M059J (cell line): ENCODE measurements at regions not wholly inside any gene's neighbourhood (a gene's known extent, or its start where the extent isn't known, plus 50 kb on each side); places are given as distances from the start of the nearest gene placed in this dataset.

Source experiments
- DNase-seq: peaks from one replicate; pipeline ENCODE4 v3.0.0-alpha.2; 2012; ENCODE audit warnings: low read depth

DNA sequence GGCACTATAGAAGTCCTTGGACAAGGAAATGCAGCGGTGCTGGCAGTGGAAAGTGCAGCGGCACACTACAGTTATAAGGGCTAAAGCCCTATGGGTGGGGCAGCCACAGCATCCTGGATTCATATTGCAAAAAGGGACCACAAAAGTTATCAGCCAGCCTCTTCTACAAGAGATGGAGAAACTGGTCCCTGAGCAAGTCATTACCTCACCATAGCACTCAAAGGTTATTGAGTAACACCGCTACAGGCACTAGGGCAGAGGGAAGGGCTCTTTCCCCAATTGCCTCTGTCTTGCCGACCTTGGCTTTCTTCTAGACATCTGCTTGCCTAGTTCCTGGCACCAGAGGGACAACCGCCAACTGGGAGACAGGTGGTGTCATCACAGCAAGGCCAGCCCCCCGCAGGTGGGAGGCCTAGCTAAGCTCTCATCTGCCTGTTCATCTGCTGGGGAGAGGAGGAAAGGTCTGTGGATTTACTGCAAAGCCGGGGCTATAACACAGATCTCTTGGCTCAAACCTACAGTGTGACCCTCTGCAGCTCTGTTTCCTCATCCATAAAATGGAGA, 600.0 kb downstream of the BCOR start:
- no peak for DNase-seq

GRCh38 chrX:39499996-39500395, 597.8 kb downstream of the BCOR start:
- DNase-seq: peak; percentile 12

DNA sequence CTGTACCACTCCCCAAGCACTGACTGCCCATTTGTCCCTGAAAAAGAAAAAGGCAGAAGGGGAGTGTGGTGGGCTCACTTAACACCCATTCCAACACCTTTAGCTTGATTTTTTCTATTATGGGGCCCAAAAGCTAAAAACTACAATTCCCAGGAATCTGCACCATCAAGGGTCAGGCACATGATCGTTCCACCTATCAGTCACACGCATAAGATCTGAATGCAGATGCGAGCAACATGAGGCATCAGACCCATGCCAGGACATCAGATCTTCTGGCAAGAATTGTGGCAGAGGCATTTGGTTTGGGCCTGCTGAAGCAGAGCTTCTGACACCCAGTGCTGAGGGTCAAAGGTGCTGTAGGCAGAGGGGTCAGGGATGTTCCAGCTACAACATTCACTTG, 595.9 kb downstream of the BCOR start:
- no peak for DNase-seq

- DNase-seq: no peak
Observed at GRCh38 chrX:39502486-39502885, 595.3 kb downstream of the BCOR start.

DNA sequence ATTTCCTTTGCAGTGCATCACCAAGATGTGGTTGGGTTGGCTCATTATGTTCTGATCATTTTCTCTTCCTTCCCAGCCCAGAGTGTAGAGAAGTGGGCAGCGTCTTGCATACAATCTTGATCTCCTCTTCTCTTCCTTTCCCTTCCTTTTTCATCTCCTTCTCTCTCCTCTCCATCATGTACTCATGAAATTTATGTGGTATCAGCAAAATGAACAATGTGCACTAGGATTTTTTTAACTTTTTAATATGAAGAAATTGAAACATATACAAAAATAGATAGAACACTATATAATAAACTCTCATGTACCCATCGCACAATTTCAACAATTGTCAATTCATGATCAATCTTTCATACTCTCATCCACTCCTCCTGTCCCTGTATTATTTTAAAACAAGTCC, 593.5 kb downstream of the BCOR start:
- no peak for DNase-seq

- no peak for DNase-seq
Observed at GRCh38 chrX:39504850-39505259, 592.9 kb downstream of the BCOR start.

DNA sequence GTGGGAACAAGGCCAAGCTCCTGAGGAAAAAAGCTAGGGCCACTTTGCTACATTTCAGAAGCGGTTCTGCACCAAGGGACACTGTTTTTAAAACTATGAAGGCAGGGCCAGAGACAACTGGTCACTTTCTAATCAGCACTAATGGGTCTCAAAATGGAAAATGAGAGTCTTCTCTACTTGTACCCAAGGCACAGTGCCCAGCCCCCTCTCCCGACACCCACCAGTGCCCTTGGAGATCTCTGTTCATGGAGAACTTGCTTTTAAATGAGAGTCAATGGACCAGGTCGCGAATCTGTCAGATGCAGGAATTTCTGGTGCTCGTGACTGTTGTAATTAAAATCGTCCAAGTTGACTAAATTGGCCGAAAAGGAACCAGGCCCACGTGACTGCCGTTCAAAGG, 591.6 kb downstream of the BCOR start:
- DNase-seq: no peak

- DNase-seq: no peak
Observed at GRCh38 chrX:39507034-39507433, 590.7 kb downstream of the BCOR start.

GRCh38 chrX:39507617-39508299, 590.0 kb downstream of the BCOR start:
- DNase-seq: no peak

GRCh38 chrX:39508300-39508692, 589.5 kb downstream of the BCOR start:
- DNase-seq: no peak

GRCh38 chrX:39509157-39509556, 588.6 kb downstream of the BCOR start:
- DNase-seq: no peak

DNA sequence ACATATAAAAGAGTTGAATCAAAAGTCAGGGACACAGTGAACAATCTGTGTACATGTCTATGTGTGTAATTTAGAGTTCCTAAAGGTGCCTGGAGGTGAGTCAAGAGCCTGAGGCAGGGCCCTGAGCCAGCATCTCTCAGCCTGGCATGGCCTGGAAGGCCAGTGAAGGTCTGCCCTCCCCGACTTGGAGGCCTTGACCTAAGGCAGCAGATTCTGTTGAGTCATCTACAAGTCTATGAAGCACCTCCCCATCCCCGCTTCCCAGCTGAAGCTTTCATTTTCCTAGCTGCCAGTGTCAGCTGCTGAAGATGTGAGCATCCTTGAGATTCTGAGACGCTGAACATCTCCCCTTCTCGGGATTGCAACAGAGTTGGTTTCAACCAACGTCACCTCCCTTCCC, 583.9 kb downstream of the BCOR start:
- DNase-seq: peak; percentile 58

DNA sequence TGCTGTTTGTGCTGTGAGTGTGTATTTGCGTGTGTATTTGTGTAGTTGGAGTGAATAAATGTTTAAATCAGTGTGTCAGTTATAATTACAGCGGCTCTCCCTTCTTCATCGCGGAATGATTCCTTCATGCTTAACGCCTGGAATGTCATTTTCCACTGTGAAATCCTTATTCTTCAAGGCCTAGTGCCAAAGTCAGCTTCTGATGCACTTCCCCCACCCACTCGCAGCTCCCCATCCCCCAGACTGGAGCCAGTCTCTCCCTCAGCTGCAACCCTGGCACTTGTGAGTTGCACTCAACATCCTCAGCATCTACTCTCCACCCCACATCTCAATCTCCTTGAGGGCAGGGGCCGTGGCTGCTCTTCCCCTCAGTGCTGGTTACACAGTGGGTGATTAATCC, 583.0 kb downstream of the BCOR start:
- no peak for DNase-seq

DNA sequence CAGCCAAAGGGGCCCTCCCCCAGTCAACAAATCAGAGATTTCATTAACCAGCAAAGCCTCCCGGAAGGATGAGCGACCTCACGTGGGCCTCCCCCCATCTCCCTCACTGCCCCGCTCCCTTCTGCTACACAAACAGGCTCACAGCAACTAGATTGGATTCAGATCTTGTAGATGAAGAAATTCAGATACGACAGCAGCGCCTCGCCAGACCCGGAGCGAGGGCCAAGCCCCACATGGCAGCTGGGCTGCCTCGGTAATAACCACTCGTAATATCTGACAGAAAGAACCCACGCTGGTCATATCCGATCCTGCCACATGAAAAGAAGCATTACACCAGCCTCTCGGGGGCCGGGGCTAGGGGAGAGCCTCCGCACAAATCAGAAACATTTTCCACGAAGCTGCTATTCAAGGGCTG, 581.3 kb downstream of the BCOR start:
- no peak for DNase-seq

GRCh38 chrX:39518476-39519029, 579.2 kb downstream of the BCOR start:
- peak; percentile 2 for DNase-seq

DNA sequence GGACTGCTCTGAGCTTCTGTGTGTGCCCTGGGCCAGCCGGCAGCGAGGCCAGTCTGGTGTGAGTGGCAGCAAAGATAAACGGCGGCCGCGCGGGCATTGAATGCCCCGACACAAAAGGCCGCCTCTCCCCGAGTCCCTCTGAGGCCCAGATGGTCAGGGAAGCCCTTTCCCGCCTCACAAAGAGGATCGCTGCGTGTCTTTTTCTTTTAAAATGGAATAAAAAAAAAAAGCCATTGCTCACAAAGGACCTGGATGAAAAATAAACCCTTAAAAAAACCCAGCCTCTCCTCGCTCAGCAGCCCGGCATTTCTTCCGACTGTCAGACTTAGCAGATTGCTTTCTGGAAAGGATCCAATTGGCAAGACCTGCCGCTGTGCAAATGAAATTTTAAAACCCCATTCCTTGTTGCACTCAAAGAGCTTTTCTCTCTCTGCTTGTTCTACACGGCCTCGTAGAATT, 578.7 kb downstream of the BCOR start:
- peak; percentile 11 for DNase-seq

GRCh38 chrX:39519566-39520301, 578.0 kb downstream of the BCOR start:
- no peak for DNase-seq

GRCh38 chrX:39525758-39526157, 572.0 kb downstream of the BCOR start:
- no peak for DNase-seq

- peak; percentile 7 for DNase-seq
Observed at GRCh38 chrX:39527025-39527424, 570.7 kb downstream of the BCOR start.

DNA sequence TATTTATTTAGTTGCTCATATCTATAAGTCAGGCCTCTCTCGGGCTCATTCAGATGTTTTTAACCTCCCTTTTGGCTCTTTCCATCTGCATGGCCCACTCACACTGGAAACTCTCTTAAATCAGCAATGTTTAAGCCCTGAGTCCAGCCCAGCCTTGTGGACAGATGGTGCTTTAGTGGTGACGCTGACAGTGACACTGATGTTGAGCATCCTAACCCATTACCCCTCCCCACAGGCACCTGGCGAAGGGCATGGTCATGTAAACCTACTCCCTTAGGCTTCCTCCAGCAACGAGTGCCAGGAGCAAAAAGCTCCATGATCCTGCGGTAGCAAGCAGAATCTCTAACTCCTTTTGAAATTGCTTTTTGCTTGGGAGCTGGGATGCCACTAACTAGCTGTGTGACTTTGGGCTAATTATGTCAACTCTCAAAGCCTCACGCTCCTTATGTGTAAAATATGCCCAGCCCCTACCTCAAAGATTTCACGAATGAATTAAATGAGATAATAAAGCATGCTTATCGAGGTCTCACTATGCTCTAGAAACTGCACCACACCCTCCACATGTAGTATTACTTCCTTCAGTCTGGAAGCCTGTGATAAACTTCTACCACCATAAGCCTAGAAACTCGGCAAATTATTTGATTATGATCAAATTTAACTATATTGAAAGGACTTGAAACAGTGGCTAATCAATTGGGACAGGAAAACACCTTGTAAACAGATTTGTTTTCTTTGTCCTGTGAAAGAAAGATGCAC, 569.4 kb downstream of the BCOR start:
- DNase-seq: no peak

- DNase-seq: no peak
Observed at GRCh38 chrX:39532761-39533160, 565.0 kb downstream of the BCOR start.

DNA sequence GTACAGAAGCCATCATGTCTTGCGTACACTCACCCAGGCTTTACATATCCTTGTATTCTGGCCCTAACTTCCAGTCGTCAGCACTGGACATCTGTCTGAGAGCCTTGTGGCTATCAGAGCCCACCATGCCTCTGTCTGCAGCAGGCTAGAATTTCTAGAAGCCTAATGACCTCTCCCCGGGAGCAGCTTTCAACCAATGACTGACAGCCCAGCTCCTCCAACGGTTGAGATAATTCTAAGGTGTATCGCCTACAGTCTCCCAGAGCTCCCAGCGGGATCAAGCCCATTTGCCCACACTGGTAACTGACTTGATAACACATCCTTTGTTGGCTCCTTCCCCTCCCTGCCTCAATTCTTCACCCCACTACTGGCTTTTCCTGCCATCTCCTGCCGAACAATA, 562.8 kb downstream of the BCOR start:
- no peak for DNase-seq
